ENCODE measurements at regions not wholly inside any gene's neighbourhood (a gene's known extent, or its start where the extent isn't known, plus 50 kb on each side); places are given as distances from the start of the nearest gene placed in this dataset.

DNA sequence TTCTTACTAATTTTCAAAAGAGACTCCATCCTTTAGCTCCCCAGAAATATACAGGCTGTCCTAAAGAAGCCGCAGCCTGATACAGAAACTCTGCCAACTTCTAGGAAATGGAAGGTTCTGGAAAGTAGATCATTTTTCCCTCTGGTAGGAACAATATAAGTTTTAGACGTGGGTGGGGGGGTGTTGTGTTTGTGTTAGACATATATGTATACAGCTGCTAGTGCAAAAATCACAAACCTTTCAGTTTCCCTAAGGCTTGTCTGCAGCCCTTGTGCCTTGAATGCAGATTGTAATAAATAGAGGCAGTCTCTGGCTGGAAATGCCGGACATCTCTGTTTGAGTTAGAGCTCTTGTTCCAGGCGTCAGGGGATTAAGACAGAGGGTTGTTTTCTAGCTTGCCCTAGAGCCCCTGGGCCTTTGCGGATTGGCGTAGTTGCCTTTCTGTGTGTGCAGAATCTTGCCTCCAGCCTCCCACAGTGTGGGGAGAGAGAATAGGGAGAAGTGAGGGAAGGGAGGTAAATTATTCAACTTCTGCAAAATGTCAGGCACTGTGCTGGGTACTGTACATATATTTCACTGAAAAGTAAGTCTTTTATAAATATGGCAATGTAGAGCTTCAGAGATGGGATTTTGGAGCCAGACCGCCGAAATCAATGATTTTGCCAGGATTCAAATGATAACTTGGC is 269.7 kb downstream of the PRL start:
- DNase-seq (ENCODE audit: low read depth), result no peak

DNA sequence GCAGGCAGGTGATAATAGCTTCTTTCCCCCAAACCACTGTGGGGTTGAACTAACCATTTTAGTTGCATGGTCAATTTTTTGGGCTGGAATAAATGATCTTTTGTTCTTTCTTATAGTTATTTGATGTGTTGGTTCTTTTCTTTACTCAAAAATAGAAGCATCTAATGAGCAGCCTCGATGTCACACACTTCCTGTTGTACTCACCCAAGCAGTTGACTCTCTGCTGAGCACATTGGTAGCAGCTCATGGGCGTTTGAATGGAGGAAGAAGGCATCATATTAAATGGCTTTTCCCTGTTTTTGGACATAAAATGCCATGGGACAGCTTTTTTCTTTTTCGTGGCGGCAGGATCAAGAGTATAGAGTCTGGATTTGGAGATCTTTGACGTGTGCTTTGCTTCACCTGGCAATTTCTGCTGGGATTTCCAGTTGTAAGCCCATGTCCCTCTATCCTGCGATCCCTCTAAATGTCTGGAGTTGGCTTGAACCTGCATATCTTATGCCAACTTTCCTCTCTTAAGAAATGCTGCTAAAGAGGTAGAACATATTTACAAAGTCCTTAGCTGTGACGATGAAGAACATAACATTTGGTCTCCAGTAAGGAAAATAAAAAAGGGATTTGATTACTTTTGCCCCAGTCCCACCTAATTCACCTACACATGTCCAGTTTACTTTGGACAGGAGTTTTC is 268.3 kb downstream of the PRL start:
- no peak for DNase-seq (ENCODE audit: low read depth)

DNA sequence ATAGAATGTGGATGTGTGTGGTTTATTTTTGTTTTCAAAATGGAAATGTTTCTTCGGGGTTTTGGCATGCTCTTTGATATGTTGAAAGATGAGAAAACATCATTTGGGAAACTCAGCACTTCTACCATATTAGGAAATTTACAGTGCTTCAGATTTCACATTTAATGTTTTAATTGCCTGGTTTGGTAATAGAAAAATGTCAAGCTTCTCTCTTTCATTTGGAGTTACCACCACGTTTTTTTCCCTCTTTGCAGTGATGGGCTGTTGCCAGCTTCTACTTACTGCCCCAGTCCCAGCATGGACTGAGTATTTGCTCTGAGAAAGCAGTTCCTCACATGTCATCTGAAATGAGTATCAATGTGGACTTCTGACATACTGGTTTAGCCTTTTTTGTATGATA is 267.7 kb downstream of the PRL start:
- DNase-seq (ENCODE audit: low read depth), result no peak

DNA sequence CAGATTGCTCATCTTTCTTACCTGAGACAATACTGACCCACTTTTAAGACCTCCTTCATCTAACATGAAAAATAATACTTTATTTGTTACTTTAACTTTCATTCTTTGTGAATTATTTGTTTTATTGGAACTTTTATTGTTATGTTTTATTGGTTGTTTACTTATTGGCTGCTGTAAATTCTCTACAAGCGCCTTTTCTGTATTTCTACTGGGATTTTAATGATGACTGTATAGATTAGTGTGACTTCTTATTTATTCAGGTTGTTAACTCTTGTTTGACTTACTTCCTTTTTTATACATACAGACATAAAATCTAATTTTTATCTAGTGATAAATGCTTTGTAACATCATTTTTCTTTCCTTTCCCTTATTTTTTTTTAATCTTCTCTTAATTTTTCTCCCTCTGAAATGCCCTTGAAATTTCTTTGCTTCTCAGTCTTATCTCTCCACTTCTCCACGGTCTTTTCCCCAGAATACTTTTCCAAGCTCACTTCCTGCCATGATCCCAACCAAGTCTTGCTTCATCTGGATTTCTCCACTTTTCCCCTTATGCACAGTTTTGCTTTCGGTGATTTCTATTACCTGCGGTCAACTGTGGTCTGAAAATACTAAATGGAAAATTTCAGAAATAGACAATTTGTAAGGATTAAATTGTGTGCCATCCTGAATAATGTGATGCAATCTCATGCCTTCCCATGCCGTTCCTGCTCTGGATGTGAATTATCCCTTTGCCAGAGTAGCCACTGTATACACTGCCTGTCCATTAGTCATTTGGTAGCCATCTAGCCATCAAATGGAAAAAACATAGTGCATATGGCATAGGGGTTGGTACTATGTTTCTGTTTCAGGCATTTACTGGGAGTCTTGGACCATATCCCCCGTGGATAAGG is 265.9 kb downstream of the PRL start:
- no peak for DNase-seq (ENCODE audit: low read depth)

DNA sequence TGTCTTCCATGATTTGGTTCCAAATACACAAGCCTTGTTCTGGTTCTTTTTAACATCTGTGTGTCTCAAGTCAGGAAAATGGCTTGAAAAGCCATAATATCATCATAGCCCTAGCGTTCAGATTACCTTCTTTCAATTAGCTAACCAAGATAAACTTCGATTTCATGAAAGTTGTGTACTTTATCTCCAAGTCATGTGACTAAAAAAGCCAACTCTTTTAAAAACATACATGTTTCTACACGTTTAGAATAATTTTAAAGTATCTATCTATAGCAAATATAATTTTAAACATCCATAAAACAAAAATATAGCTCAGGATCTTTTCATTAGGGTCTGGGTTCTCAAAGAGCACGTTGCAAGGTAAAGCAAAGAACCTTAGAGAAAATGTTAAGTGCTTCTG is 261.1 kb downstream of the PRL start:
- no peak for DNase-seq (ENCODE audit: low read depth)

DNA sequence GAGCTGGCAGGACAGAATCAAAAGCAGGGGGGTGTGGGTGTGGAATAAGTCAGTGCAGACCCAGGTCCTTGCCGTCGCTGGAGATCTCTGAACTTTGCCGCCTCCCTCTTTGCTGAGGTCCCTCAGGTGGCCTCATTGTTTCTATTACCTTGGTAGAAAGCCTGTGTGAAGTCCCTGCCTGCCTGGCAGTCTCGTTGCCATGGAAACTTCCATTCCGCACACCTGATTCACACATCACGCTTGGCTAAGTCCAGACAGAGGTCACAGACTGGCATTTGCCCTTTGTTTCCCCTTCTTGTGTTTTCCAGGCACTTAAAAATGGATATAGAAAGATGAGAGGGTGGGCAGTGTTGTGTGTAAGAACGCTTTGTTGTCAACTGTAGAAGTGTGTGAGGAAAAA is 260.6 kb downstream of the PRL start:
- DNase-seq (ENCODE audit: low read depth), result no peak

DNA sequence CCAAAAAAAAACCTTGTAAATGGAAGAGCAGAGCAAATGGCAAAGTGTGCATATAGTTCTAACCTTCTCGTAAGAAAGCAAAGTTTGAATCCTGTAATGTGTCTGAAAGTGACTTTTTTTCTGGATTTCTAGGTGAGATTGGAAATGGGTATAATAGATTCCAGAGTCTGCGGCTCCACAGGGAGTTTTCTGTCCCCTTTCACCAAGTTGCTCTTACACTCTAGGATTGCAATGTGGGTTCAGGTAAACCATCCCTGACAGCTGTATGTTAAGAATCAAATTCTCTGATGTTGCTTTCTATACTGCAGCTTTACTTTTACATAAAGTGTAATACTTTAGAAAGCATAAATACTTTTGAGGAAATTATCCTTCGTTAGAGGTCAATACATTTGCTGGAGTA is 260.1 kb downstream of the PRL start:
- DNase-seq (ENCODE audit: low read depth), result no peak

DNA sequence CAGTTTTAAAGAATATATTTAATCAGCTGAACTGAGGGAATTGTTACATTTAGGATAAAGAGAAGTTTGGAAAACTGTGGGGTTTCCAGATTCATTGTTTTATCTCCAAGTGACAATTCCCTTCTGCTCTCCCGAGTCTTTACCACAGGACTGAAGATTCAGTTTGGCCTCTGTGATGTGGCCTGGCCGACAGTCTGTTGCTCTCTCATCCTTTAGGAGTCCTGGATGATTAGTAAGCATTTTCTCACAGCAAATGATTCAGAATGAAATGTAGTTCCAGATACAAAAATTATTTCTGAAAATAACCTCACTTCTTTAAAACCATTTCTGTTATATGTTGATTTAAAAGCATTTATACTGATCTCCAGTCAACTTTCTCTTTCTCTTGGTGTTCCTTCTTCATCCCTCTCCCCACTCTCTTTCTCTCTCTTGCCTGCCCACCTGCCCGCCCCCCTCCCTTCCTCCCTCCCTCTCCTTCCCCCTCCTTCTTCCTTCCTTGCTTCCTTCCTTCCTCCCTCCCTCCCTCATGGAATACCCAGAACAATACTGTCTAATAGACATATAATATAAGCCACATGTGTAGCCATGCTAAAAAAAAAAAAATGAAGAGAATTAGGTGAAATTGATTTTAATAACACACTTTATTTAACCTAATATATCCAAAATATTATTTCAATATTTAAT is 254.9 kb downstream of the PRL start:
- DNase-seq (ENCODE audit: low read depth), result no peak

DNA sequence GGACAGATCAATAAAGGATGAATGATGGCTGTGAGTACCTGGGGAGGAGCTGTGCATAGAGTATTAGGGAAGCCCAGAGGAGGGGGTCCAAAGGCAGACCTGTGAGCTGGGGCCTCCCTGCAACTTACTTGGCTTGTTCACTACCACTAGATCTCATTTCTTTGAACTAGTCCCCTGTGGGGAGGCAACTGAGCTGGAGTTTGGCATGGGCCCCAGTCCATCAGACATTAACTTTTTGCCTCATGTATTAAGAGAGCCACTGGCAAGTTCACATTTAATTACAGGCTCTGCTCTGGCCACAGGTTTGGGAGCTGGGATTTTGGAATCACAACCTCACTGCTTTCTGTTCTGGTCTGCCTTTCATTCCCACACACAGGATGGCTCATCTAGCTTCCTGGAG is 254.1 kb downstream of the PRL start:
- no peak for DNase-seq (ENCODE audit: low read depth)

DNA sequence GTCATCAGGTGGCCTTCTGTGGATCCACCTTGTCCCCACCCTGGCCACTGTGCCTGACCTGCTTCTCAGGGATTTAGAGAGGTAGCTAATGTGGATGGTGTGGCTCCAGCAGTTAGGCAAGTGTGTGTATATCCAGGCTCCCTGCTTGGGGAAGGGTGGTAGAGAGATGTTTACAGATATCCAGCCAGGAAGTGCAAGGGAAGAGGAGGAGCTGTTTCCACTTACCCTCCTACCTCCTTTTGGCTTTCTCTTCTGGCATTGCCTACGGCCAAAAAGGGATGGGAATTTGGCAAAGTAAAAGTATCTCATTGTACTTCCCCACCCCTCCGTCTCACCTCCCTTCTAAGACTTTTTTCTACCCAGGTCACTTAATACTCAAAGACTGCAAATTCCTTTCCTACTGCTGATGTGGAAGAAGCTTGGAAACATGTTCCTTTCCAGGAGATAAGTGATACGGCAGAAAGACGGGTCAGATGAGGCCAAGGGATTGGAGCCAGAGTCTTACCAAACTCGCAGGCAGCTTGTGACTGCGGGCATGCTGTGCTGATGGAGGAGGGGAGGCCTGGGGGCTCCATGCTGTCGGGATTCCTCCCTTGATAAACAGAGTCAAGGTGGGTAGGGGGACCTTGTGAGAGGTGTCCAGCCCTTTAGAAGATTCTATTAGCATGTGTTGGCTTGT is 253.4 kb downstream of the PRL start:
- DNase-seq (ENCODE audit: low read depth), result no peak

DNA sequence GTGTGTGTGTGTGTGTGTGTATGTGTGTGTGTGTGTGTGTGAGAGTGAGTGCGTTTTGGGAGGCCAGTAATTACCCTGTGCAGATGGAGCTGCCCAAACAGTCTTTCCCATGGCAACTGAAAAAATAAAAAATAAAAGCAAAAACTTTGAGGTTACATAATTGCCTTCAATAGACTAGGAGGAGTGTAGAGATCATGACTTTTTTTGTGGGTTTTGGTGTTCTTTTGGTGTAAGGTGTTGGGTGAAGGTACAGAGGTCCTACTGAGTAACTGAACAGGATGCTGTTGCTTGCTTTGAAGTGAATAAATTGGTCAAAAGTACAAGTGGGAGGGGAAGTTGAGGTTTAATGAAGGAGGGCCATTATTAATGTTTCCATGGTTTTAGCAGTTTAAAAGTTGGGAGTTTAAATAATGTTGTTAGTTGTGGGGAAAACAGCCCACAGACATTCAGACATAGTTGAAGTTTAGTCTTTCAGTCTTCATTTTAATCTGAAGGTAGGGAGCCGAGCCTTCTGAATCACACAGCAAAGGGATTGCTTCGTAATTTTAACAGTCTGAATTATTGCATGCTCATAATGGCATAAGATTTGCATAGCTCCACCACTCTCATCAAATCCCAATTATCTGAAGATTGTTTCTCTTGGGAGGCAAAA is 251.4 kb downstream of the PRL start:
- no peak for DNase-seq (ENCODE audit: low read depth)

DNA sequence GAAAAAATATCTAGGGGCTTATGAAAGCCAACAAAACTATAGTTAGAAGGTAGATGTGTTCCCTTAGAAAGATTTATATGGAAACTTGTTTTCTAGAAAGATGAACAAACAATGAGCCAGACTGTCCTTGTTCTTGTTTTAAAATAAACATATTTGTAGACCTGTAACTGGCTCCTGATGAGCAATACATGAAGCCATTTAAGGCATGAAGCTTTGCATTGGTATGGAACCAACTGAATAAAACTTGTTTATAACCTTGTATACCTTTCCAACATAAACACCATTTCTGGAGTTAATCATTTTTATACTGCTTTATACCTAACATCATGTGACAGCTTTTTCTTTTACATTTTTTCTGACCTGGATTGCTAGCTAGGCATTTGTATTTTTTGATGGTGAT is 247.8 kb downstream of the PRL start:
- no peak for DNase-seq (ENCODE audit: low read depth)

DNA sequence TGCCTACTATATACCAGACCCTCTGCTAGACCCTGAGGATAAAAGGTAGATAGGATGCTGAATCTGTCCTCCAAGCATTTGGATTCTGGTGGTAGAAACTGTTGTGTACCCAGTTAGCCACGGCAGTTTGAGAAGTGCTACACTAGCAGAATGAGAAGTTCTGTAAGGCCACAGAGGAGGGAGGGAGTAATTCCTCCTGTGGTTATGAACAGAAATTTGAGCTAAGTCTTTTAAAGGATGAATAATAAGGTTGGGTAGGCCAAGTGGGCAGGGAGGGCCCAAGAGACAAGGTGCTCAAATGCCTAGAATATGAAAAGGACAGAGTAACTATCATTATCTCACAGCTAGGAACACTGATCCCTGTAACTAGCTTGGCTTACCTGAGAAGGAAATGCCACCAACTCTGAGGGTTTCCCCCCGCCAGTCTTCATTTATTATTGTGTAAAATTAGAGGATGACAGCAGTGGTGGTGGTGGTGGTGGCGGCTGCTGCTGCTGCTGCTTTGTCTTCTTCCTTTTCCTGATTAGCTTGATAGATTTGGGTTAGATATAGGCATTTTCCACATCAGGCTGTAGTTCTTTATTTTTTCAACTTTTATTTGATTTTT is 243.3 kb downstream of the PRL start:
- no peak for DNase-seq (ENCODE audit: low read depth)

DNA sequence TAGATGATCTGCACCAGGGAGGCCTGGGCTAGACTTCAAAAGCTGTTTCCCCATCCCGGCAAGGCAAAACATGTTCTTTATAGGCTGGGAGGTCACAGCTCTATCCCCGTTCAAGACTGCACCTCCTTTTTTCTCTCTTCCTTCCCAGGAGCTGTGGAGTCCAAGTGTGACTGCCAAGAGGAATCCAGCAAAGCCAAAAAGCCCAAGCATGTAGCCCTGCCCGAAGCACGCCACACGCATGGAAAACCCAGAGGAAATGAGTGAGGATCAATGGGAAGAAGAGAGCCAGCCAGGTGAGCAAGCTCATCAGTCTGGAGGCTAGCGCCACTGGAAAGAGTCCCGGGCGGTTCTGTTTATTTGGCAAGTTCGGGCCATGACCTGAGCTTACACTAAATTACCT is 240.4 kb downstream of the PRL start:
- no peak for DNase-seq (ENCODE audit: low read depth)

DNA sequence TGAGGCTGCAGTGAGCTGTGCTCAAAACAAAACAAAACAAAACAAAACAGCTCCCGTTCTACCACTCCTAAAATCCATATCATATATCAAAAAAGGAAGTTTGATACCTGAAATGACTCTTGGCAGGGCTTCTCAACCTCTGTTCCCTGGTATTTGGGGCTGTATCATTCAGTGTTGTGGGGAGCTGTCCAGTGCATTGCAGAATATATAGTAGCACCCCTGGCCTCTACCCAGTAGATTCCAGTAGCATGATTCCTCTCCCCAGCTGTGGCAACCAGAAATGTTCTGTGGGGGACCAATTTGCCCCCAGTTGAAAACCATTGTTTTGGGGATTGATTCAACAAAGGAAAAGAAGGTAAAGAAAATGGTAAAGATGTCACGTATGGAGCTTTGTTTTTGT is 238.9 kb downstream of the PRL start:
- no peak for DNase-seq (ENCODE audit: low read depth)

DNA sequence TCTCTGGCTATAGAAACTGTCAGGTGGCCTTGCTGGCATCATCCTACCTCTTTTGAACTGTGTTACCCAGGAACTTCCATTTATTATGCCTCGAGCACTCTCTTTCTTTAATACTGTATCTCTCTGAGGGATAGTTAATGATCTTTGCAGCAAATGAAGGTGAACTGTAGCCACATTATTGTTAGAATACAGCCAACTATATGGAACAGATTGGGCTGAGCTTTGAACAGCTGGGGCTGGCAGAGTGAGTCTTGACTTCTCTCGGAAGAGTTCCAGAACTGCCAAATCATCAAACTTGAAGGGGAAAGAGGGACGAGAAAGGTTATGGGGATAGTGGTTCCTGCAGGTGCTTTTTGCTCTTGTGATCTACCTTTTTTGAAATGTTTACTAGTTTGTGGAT is 237.7 kb downstream of the PRL start:
- DNase-seq (ENCODE audit: low read depth), result no peak

DNA sequence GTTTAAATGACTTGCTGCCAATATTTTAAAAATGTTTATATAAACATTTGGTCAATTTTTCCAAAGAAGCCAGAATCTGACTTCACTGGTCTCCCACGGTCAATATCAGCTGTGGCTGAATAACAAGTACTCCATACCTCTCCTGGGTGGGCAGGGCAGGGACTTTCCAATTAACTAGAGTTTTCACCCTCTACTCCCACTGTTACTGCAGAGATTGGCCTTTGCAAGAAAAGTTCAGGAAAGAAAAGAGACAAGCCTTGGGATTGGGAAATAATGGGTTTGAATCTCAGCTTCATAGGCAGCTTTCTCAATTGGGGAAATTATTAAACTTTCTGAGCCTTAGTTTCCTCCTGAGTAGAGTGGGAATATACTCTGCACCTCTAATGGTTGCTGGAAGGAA is 236.9 kb downstream of the PRL start:
- DNase-seq (ENCODE audit: low read depth), result no peak

DNA sequence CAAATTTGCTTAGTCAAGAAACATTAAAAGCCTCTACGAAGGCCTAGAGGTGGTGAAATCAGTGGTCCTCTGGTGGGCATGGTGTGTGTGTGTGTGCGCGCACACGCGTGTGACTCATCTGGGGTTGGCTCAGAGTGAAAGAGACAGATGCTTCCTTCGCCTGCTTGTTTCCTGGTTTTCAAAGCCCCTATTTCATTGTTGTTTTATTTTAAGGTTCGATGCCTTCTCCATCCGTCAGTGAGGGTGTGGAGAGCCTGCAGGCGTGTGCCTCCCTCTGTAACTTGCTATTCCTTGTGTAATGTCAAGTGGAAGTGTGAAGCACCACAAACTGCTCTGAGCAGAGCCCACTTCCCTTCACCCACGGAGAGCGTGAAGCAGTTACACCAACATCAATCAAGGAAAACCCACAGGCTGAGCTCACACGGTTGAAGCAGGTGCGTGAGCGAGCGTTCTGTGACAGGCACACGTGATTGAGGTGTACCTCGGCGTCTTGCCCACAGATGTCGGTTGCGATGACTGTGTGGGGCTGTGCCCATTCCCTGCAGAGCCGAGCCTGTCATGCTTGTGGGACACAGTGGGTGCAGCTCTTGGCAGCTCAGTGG is 233.9 kb downstream of the PRL start:
- peak; percentile 58 for DNase-seq (ENCODE audit: low read depth)

DNA sequence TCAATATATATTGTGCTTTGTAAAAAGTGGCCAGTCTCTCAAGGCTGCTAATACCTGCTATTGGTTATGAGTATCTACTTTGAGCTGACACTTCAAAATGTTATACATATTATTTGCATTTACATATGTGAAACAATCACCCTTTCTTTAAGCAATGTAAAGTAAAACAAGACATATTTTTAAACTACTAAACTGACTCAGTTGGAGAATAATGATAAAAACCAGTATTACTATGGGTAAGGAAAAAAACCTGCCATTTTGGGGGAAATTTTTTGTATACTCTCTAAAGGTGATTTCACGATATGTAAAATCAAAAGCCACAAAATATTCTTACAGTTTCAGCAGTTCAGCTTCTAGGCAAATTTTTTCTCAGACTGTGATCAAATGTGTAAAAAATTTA is 232.3 kb downstream of the PRL start:
- DNase-seq (ENCODE audit: low read depth), result no peak

DNA sequence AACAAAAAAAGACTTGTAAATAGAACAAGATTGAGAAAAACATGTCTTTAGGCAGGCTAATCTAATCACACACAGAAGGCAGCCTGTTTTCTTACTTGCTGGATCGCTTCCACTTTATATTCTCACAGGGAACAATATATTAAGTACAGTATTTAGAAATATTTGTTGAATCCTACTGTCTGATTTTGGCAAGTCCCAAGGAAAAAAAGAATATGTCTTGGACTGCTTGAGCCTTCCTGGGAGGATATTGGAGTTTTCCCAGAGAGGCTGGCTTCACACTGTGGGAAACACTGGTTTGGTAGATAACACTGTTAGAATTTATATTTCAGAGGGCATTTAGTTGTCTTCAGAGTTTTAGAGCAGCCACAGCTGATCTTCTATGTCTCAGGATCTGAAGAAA is 229.7 kb downstream of the PRL start:
- DNase-seq (ENCODE audit: low read depth), result no peak

DNA sequence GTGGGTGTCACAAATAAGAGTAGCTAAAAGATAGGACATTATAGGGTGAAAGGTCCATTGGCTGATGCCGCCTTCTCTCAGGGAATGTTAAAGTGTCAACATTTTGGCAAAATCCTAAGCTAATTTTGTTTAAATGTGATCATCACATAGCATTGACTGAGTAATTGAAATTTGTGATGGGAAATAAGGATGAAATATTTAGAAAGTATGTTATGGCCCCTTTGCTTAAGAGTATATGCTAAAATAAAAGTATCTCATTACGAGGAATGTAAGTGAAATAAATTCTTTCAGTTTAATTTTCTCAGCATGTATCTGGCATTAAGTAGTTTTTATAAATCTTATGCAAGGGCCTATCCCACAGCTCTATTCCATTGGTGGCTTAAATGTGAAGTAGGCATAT is 229.2 kb downstream of the PRL start:
- DNase-seq (ENCODE audit: low read depth), result no peak
